ENCODE measurements at regions not wholly inside any gene's neighbourhood (a gene's known extent, or its start where the extent isn't known, plus 50 kb on each side); places are given as distances from the start of the nearest gene placed in this dataset.
"Not testable (repeated sequence)": the region's sequence is repeated elsewhere in the genome, so short reads cannot be mapped to it uniquely, and the experiment has no call there.

- DNase-seq = no peak
Observed at GRCh38 chrX:3990569-3990968, 277.1 kb upstream of the PRKX start.

- DNase-seq = not testable (repeated sequence)
Observed at GRCh38 chrX:3972104-3972858, 258.8 kb upstream of the PRKX start.

- no peak for DNase-seq
Observed at GRCh38 chrX:3968749-3969148, 255.3 kb upstream of the PRKX start.

GRCh38 chrX:3963980-3964379, 250.5 kb upstream of the PRKX start:
- no peak for DNase-seq

GRCh38 chrX:3962511-3963311, 249.3 kb upstream of the PRKX start:
- DNase-seq = no peak

GRCh38 chrX:3960952-3961351, 247.5 kb upstream of the PRKX start:
- DNase-seq = no peak

GRCh38 chrX:3951859-3952258, 238.4 kb upstream of the PRKX start:
- no peak for DNase-seq

- no peak for DNase-seq
Observed at GRCh38 chrX:3950373-3950772, 236.9 kb upstream of the PRKX start.

GRCh38 chrX:3943965-3944364, 230.5 kb upstream of the PRKX start:
- DNase-seq = no peak

GRCh38 chrX:3940000-3940610, 226.7 kb upstream of the PRKX start:
- no peak for DNase-seq

GRCh38 chrX:3938587-3938986, 225.1 kb upstream of the PRKX start:
- no peak for DNase-seq

- not testable (repeated sequence) for DNase-seq
Observed at GRCh38 chrX:3935196-3935595, 221.7 kb upstream of the PRKX start.

- DNase-seq = not testable (repeated sequence)
Observed at GRCh38 chrX:3920424-3921017, 207.1 kb upstream of the PRKX start.

GRCh38 chrX:3919668-3920423, 206.4 kb upstream of the PRKX start:
- not testable (repeated sequence) for DNase-seq

GRCh38 chrX:3914813-3915212, 201.4 kb upstream of the PRKX start:
- not testable (repeated sequence) for DNase-seq

- not testable (repeated sequence) for DNase-seq
Observed at GRCh38 chrX:3914059-3914458, 200.6 kb upstream of the PRKX start.

- DNase-seq = not testable (repeated sequence)
Observed at GRCh38 chrX:3911012-3911411, 197.6 kb upstream of the PRKX start.

- DNase-seq = not testable (repeated sequence)
Observed at GRCh38 chrX:3910611-3911010, 197.2 kb upstream of the PRKX start.

GRCh38 chrX:3905522-3906258, 192.2 kb upstream of the PRKX start:
- DNase-seq = not testable (repeated sequence)

GRCh38 chrX:3902222-3902621, 188.8 kb upstream of the PRKX start:
- not testable (repeated sequence) for DNase-seq

GRCh38 chrX:3896755-3897154, 183.3 kb upstream of the PRKX start:
- not testable (repeated sequence) for DNase-seq

- not testable (repeated sequence) for DNase-seq
Observed at GRCh38 chrX:3882553-3882920, 169.1 kb upstream of the PRKX start.
